ENCODE measurements at regions not wholly inside any gene's neighbourhood (a gene's known extent, or its start where the extent isn't known, plus 50 kb on each side); places are given as distances from the start of the nearest gene placed in this dataset.

- TF ChIP-seq POLR2A (IDR thresholded peaks at IDR 0.05; ENCODE audit: low read length) (no peak), GATA1 (IDR thresholded peaks at IDR 0.05; ENCODE audit: low read depth, low read length) (no peak)
Observed at GRCh38 chr1:30162565-30162964, 560.8 kb downstream of the MATN1 start.

All from erythroblast (primary cell).